ENCODE measurements at regions not wholly inside any gene's neighbourhood (a gene's known extent, or its start where the extent isn't known, plus 50 kb on each side); places are given as distances from the start of the nearest gene placed in this dataset.

GRCh38 chr1:30507401-30508174, 215.8 kb downstream of the MATN1 start:
- Histone ChIP-seq H3K4me2 (no peak overlapping the region), H2AFZ (ENCODE audit: low read depth) (no peak overlapping the region), H3K36me3 (ENCODE audit: insufficient read depth) (no peaks in the 10 kb centered on the region), H3K79me2 (ENCODE audit: insufficient read depth, low read depth) (no peaks in the 10 kb centered on the region), H3K27ac (no peak overlapping the region), H4K20me1 (ENCODE audit: insufficient read depth) (no peaks in the 10 kb centered on the region), H3K4me3 (IDR thresholded peaks at IDR 0.05; ENCODE audit: insufficient read depth, low read depth, low read length) (no peak overlapping the region), H3K4me1 (ENCODE audit: low read depth, poor library complexity, severe bottlenecking) (no peaks in the 10 kb centered on the region), H3K9ac (no peak overlapping the region), H3K27me3 (ENCODE audit: insufficient read depth, low read depth) (peaks cover 30% of the 10 kb centered on the region)
- no peak for TF ChIP-seq CTCF (conservative IDR thresholded peaks at IDR 0.05; ENCODE audit: low read depth, low read length)

- no peak overlapping the region for H2AFZ ChIP-seq (ENCODE audit: low read depth)
- H3K79me2 ChIP-seq (ENCODE audit: insufficient read depth, low read depth) = no peaks in the 10 kb centered on the region
- no peaks in the 10 kb centered on the region for H3K36me3 ChIP-seq (ENCODE audit: insufficient read depth)
- H3K4me2 ChIP-seq = no peak overlapping the region
- H4K20me1 ChIP-seq (ENCODE audit: insufficient read depth) = no peaks in the 10 kb centered on the region
- H3K4me3 ChIP-seq (IDR thresholded peaks at IDR 0.05; ENCODE audit: insufficient read depth, low read depth, low read length) = no peak overlapping the region
- TF ChIP-seq CTCF (conservative IDR thresholded peaks at IDR 0.05; ENCODE audit: low read depth, low read length) = no peak
- H3K4me1 ChIP-seq (ENCODE audit: low read depth, poor library complexity, severe bottlenecking) = no peaks in the 10 kb centered on the region
- H3K27me3 ChIP-seq (ENCODE audit: insufficient read depth, low read depth) = peaks cover 26% of the 10 kb centered on the region
- H3K27ac ChIP-seq = no peak overlapping the region
- H3K9ac ChIP-seq = no peak overlapping the region
Measured at GRCh38 chr1:30507016-30507312, 216.4 kb downstream of the MATN1 start.

GRCh38 chr1:30506291-30507015, 216.9 kb downstream of the MATN1 start:
- H4K20me1 ChIP-seq (ENCODE audit: insufficient read depth) = no peaks in the 10 kb centered on the region
- no peak overlapping the region for H3K27ac ChIP-seq
- no peaks in the 10 kb centered on the region for H3K36me3 ChIP-seq (ENCODE audit: insufficient read depth)
- no peaks in the 10 kb centered on the region for H3K4me1 ChIP-seq (ENCODE audit: low read depth, poor library complexity, severe bottlenecking)
- peaks cover 25% of the 10 kb centered on the region for H3K27me3 ChIP-seq (ENCODE audit: insufficient read depth, low read depth)
- H3K79me2 ChIP-seq (ENCODE audit: insufficient read depth, low read depth) = no peaks in the 10 kb centered on the region
- H3K4me3 ChIP-seq (IDR thresholded peaks at IDR 0.05; ENCODE audit: insufficient read depth, low read depth, low read length) = no peak overlapping the region
- no peak overlapping the region for H3K9ac ChIP-seq
- no peak overlapping the region for H3K4me2 ChIP-seq
- no peak for TF ChIP-seq CTCF (conservative IDR thresholded peaks at IDR 0.05; ENCODE audit: low read depth, low read length)
- H2AFZ ChIP-seq (ENCODE audit: low read depth) = no peak overlapping the region

- no peaks in the 10 kb centered on the region for H3K36me3 ChIP-seq (ENCODE audit: insufficient read depth)
- TF ChIP-seq CTCF (conservative IDR thresholded peaks at IDR 0.05; ENCODE audit: low read depth, low read length) = no peak
- no peaks in the 10 kb centered on the region for H4K20me1 ChIP-seq (ENCODE audit: insufficient read depth)
- H3K79me2 ChIP-seq (ENCODE audit: insufficient read depth, low read depth) = no peaks in the 10 kb centered on the region
- no peak overlapping the region for H3K4me3 ChIP-seq (IDR thresholded peaks at IDR 0.05; ENCODE audit: insufficient read depth, low read depth, low read length)
- no peak overlapping the region for H2AFZ ChIP-seq (ENCODE audit: low read depth)
- no peak overlapping the region for H3K9ac ChIP-seq
- no peak overlapping the region for H3K4me2 ChIP-seq
- H3K27ac ChIP-seq = no peak overlapping the region
- no peaks in the 10 kb centered on the region for H3K4me1 ChIP-seq (ENCODE audit: low read depth, poor library complexity, severe bottlenecking)
- peaks cover 24% of the 10 kb centered on the region for H3K27me3 ChIP-seq (ENCODE audit: insufficient read depth, low read depth)
Measured at GRCh38 chr1:30505853-30506252, 217.5 kb downstream of the MATN1 start.

Data from KMS-11 (cell line).